IMR-90 (cell line): ENCODE measurements at regions not wholly inside any gene's neighbourhood (a gene's known extent, or its start where the extent isn't known, plus 50 kb on each side); places are given as distances from the start of the nearest gene placed in this dataset.

Experiments
- BHLHE40 ChIP-seq: fragments of 150-350 bp; IDR thresholded peaks from 2 replicates; pipeline ENCODE4 v1.6.1; 2016; ENCODE audit warnings: mild to moderate bottlenecking, low read depth, low read length
- CEBPB ChIP-seq: IDR thresholded peaks from 2 replicates; pipeline ENCODE4 v1.6.1; 2012; ENCODE audit warnings: low read depth, low read length, improper control_type of control experiment
- CTCF ChIP-seq: conservative IDR thresholded peaks from 2 replicates; pipeline ENCODE4 v1.5.1; 2012; ENCODE audit warnings: mild to moderate bottlenecking, low read depth, low read length, improper control_type of control experiment
- MAFK ChIP-seq: IDR thresholded peaks from 2 replicates; pipeline ENCODE4 v1.6.1; 2012; ENCODE audit warnings: low read depth, low read length, improper control_type of control experiment
- MXI1 ChIP-seq: IDR thresholded peaks from 2 replicates; pipeline ENCODE4 v1.6.1; 2012; ENCODE audit warnings: low read depth, mild to moderate bottlenecking, low read length, moderate library complexity, borderline replicate concordance
- NFE2L2 ChIP-seq: fragments of 150-350 bp; IDR thresholded peaks from 2 replicates; pipeline ENCODE4 v1.6.1; 2016; ENCODE audit warnings: low read depth, mild to moderate bottlenecking, low read length
- POLR2A ChIP-seq: IDR thresholded peaks from 2 replicates; pipeline ENCODE4 v1.6.1; 2012; ENCODE audit warnings: mild to moderate bottlenecking, low read depth, low read length
- RAD21 ChIP-seq: IDR thresholded peaks from 2 replicates; pipeline ENCODE4 v1.6.1; 2012; ENCODE audit warnings: low read length, improper control_type of control experiment
- RCOR1 ChIP-seq: IDR thresholded peaks from 2 replicates; pipeline ENCODE4 v1.6.1; 2012; ENCODE audit warnings: mild to moderate bottlenecking, low read length, improper control_type of control experiment; ENCODE audit not compliant: insufficient replicate concordance
- RFX5 ChIP-seq: IDR thresholded peaks from 2 replicates; pipeline ENCODE4 v1.8.0; 2012; ENCODE audit warnings: low read depth, mild to moderate bottlenecking, low read length, moderate library complexity
- USF2 ChIP-seq: fragments of 150-350 bp; IDR thresholded peaks from 2 replicates; pipeline ENCODE4 v1.6.1; 2017; ENCODE audit warnings: mild to moderate bottlenecking, antibody characterized with exemption, low read length, low read depth

- TF ChIP-seq POLR2A, result no peak
- TF ChIP-seq CTCF, result no peak
- TF ChIP-seq MXI1, result no peak
- no peak for TF ChIP-seq RAD21
- no peak for TF ChIP-seq USF2
- TF ChIP-seq MAFK, result no peak
- no peak for TF ChIP-seq CEBPB
- TF ChIP-seq BHLHE40, result no peak
- TF ChIP-seq RFX5, result no peak
- no peak for TF ChIP-seq NFE2L2
- TF ChIP-seq RCOR1, result no peak
Observed at GRCh38 chr2:196538646-196539045, 100.9 kb upstream of the CCDC150 start.
